Peyer's patch (tissue), 4 donors: ENCODE measurements at regions not wholly inside any gene's neighbourhood (a gene's known extent, or its start where the extent isn't known, plus 50 kb on each side); places are given as distances from the start of the nearest gene placed in this dataset.

Experiments
- CTCF ChIP-seq, 6 experiments: fragments of 450-650 bp in 4 of 6; fragments of 200-600 bp in 2 of 6; sonication (generic) in 1 of 6; IDR thresholded peaks; one replicate each; pipeline ENCODE4 v1.5.1; 2017 to 2019; ENCODE audit warnings: antibody characterized with exemption in 6 of 6, mild to moderate bottlenecking in 3 of 6, moderate library complexity in 1 of 6
- POLR2A ChIP-seq, 2 donors: fragments of 450-650 bp; IDR thresholded peaks; one replicate each; pipeline ENCODE4 v1.5.1; 2017; ENCODE audit warnings: antibody characterized with exemption in 2 of 2, mild to moderate bottlenecking in 2 of 2, moderate library complexity in 2 of 2

GRCh38 chr11:91800208-91800914 is 424.3 kb upstream of the FAT3 start:
- no peak for TF ChIP-seq CTCF (IDR thresholded peaks at IDR 0.05)
- TF ChIP-seq POLR2A (IDR thresholded peaks at IDR 0.05) = no peak
